ENCODE measurements at regions not wholly inside any gene's neighbourhood (a gene's known extent, or its start where the extent isn't known, plus 50 kb on each side); places are given as distances from the start of the nearest gene placed in this dataset.
"Not testable (repeated sequence)": the region's sequence is repeated elsewhere in the genome, so short reads cannot be mapped to it uniquely, and the experiment has no call there.

DNA sequence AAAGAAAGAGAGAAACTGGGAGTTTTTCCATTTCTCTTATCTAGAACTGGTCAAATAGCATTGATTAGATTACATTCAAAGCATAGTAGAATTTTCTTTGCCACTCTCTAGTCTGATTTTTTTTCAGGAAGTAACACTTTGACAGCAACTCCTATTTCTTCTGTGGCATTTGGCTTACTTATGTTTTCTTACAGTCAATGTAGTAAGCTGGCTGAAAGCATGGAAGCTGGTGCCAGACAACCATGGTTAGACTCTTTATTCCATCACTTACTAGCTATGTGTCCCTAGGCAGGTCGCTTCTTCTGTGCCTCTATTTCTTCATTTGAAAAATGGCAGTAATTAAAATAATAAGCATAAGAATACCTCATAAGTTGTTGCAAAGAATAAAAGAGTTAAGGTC, 54.2 kb upstream of the OPRM1 start:
- Histone ChIP-seq H3K27ac (no peak overlapping the region), H3K27me3 (no peaks in the 10 kb centered on the region), H3K36me3 (no peaks in the 10 kb centered on the region), H3K4me3 (no peak overlapping the region), H3K4me1 (no peaks in the 10 kb centered on the region), H3K9me3 (no peaks in the 10 kb centered on the region)
- 68 to 75% methylated on average over 1 of the region's 1 CpG for WGBS, 2 donors
- DNase-seq, result no peak
- TF ChIP-seq EP300 (IDR thresholded peaks at IDR 0.05), result no peak
- TF ChIP-seq, protein P1, sequence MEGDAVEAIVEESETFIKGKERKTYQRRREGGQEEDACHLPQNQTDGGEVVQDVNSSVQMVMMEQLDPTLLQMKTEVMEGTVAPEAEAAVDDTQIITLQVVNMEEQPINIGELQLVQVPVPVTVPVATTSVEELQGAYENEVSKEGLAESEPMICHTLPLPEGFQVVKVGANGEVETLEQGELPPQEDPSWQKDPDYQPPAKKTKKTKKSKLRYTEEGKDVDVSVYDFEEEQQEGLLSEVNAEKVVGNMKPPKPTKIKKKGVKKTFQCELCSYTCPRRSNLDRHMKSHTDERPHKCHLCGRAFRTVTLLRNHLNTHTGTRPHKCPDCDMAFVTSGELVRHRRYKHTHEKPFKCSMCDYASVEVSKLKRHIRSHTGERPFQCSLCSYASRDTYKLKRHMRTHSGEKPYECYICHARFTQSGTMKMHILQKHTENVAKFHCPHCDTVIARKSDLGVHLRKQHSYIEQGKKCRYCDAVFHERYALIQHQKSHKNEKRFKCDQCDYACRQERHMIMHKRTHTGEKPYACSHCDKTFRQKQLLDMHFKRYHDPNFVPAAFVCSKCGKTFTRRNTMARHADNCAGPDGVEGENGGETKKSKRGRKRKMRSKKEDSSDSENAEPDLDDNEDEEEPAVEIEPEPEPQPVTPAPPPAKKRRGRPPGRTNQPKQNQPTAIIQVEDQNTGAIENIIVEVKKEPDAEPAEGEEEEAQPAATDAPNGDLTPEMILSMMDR (IDR thresholded peaks at IDR 0.05), result no peak
- no peak for TF ChIP-seq POLR2A (IDR thresholded peaks at IDR 0.05)
- TF ChIP-seq POLR2AphosphoS5 (IDR thresholded peaks at IDR 0.05), result no peak
- intact Hi-C loops (cut with DNase I), result no loop called here

DNA sequence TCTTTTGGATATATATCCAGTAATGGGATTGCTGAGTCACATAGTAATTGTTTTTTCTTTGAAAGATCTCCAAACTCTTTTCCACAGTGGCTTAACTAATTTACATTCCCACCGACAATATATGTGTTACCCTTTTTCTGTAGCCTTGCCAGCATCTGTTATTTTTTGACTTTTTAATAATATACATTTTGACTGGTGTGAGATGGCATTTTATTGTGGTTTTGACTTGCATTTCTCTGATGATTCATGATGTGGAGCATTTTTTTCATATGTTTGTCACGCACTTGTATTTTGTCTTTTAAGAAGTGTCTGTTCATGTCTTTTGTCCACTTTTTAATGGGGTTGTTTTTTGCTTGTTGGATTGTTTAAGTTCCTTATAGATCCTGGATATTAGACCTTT, 58.9 kb upstream of the OPRM1 start:
- TF ChIP-seq POLR2A (IDR thresholded peaks at IDR 0.05) (no peak), POLR2AphosphoS5 (IDR thresholded peaks at IDR 0.05) (no peak), EP300 (IDR thresholded peaks at IDR 0.05) (no peak)
- TF ChIP-seq, protein P1 (IDR thresholded peaks at IDR 0.05), result no peak
- WGBS, 2 donors, result 81 to 84% methylated on average over 2 of the region's 2 CpGs
- no peak overlapping the region for H3K27ac ChIP-seq
- no peaks in the 10 kb centered on the region for H3K9me3 ChIP-seq
- no peaks in the 10 kb centered on the region for H3K4me1 ChIP-seq
- no peaks in the 10 kb centered on the region for H3K36me3 ChIP-seq
- intact Hi-C loops (cut with DNase I), result no loop called here
- no peak overlapping the region for H3K4me3 ChIP-seq
- DNase-seq, result no peak
- no peaks in the 10 kb centered on the region for H3K27me3 ChIP-seq

DNA sequence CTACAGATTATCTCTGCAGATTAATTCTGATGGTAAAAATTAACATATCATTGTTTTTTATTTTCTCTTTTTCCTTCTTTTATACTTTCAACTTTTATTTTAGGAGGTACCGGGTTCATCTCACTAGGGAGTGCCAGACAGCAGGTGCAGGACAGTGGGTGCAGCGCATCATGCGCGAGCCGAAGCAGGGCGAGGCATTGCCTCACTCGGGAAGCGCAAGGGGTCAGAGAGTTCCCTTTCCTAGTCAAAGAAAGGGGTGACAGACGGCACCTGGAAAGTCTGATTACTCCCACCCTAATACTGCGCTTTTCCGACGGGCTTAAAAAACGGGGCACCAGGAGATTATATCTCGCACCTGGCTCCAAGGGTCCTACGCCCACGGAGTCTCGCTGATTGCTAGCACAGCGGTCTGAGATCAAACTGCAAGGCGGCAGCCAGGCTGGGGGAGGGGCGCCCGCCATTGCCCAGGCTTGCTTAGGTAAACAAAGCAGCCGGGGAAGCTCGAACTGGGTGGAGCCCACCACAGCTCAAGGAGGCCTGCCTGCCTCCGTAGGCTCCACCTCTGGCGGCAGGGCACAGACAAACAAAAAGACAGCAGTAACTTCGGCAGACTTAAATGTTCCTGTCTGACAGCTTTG, 60.0 kb upstream of the OPRM1 start:
- intact Hi-C loops (cut with DNase I); H3K27me3 ChIP-seq; H3K36me3 ChIP-seq; H3K27ac ChIP-seq; H3K9me3 ChIP-seq; H3K4me3 ChIP-seq; H3K4me1 ChIP-seq; DNase-seq: not testable (repeated sequence)
- WGBS, 2 donors, result 81 to 88% methylated on average over 26 of the region's 26 CpGs

DNA sequence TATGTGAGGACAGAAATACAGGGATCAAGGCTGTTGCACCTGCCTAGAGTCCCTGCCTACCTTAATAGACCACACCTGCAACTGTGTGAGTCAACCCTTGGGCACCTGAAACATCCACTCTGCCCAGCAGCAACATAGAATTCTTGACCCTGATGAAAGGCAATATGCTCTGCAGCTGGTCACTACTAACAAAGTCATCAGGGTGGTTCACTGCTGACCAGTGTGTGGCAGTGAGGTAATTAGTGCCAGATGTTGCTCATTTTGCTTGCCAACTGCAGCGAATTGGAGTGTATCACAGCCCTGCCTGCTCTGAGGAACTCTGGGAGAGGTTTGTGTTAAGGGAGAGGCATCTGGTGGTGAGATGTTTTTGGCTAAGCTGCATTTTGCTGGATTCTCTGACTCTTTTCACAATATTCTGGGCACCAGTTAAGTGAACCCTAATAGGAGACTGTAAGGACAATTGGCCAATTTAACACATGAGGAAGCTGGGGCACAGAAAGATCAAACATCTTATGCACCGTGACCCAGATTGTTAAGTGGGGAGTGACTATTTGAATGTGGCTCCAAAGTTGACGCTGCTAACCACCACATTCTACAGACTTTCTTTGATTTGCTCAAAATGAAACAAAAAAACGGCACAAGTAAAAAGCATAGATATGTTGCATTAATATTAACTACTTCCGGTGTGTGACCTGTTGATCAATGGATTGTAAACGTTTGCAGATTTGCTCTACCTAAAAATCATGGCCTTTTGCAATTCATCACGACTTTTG, 61.9 kb upstream of the OPRM1 start:
- no peaks in the 10 kb centered on the region for H3K27me3 ChIP-seq
- no peaks in the 10 kb centered on the region for H3K36me3 ChIP-seq
- intact Hi-C loops (cut with DNase I), result no loop called here
- H3K4me1 ChIP-seq, result no peaks in the 10 kb centered on the region
- no peak overlapping the region for H3K27ac ChIP-seq
- DNase-seq, result no peak
- H3K9me3 ChIP-seq, result no peaks in the 10 kb centered on the region
- no peak overlapping the region for H3K4me3 ChIP-seq
- 47 to 64% methylated on average over 7 of the region's 7 CpGs for WGBS, 2 donors
- TF ChIP-seq POLR2AphosphoS5 (IDR thresholded peaks at IDR 0.05) (no peak), EP300 (IDR thresholded peaks at IDR 0.05) (no peak), POLR2A (IDR thresholded peaks at IDR 0.05) (no peak)
- TF ChIP-seq, protein P1 (IDR thresholded peaks at IDR 0.05), result no peak

DNA sequence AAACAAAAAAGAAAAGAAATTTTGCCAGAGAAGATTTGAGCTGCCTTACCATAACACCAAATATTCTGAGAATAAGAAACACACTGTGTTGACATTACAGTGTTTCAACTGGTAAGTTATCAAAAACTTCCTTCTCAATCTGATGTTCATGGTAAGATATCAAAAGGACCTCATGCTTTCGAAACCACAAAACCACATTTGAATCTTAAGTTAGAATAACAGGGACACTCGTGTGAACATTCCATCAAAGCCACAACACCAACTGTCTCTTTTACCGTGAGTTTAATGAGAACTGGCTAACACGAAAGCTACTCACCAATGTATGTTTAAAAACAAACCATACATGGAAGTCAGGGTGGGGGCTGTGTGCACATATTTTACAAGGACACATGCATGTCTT, 73.0 kb upstream of the OPRM1 start:
- no peak for DNase-seq
- Histone ChIP-seq H3K9me3 (no peaks in the 10 kb centered on the region), H3K4me1 (no peaks in the 10 kb centered on the region), H3K36me3 (no peaks in the 10 kb centered on the region), H3K4me3 (no peak overlapping the region), H3K27me3 (no peaks in the 10 kb centered on the region), H3K27ac (no peak overlapping the region)
- TF ChIP-seq, protein P1 (IDR thresholded peaks at IDR 0.05), result no peak
- TF ChIP-seq POLR2A (IDR thresholded peaks at IDR 0.05), result no peak
- intact Hi-C loops (cut with DNase I), result no loop called here
- WGBS, 2 donors, result 24 to 41% methylated on average over 4 of the region's 4 CpGs
